Coronary artery (tissue), 2 donors: ENCODE measurements at regions not wholly inside any gene's neighbourhood (a gene's known extent, or its start where the extent isn't known, plus 50 kb on each side); places are given as distances from the start of the nearest gene placed in this dataset.

ENCODE experiments used
- DNase-seq: peaks from one replicate; pipeline ENCODE4 v3.0.0-alpha.2; 2017; ENCODE audit warnings: low spot score
- H3K27ac ChIP-seq, 2 donors: fragments of 200-600 bp; sonication (generic); one replicate each; pipeline ENCODE4 v1.5.1; 2016 to 2019
- H3K4me3 ChIP-seq: fragments of 200-600 bp; sonication (generic); 2 replicates; pipeline ENCODE4 v1.5.1; 2016; ENCODE audit warnings: mild to moderate bottlenecking, moderate library complexity
- TF ChIP-seq, protein P1 (sequence below): fragments of 200-600 bp; sonication (generic); IDR thresholded peaks from one replicate; pipeline ENCODE4 v1.5.1; 2019; ENCODE audit warnings: antibody characterized with exemption

GRCh38 chr10:21030091-21030490 is 133.0 kb upstream of the NEBL start:
- no peak for DNase-seq
- TF ChIP-seq, protein P1, sequence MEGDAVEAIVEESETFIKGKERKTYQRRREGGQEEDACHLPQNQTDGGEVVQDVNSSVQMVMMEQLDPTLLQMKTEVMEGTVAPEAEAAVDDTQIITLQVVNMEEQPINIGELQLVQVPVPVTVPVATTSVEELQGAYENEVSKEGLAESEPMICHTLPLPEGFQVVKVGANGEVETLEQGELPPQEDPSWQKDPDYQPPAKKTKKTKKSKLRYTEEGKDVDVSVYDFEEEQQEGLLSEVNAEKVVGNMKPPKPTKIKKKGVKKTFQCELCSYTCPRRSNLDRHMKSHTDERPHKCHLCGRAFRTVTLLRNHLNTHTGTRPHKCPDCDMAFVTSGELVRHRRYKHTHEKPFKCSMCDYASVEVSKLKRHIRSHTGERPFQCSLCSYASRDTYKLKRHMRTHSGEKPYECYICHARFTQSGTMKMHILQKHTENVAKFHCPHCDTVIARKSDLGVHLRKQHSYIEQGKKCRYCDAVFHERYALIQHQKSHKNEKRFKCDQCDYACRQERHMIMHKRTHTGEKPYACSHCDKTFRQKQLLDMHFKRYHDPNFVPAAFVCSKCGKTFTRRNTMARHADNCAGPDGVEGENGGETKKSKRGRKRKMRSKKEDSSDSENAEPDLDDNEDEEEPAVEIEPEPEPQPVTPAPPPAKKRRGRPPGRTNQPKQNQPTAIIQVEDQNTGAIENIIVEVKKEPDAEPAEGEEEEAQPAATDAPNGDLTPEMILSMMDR: no peak
- no peak overlapping the region for H3K27ac ChIP-seq
- no peak overlapping the region for H3K4me3 ChIP-seq

- TF ChIP-seq, protein P1: no peak
- no peak overlapping the region for H3K4me3 ChIP-seq
- H3K27ac ChIP-seq: no peak overlapping the region
- DNase-seq: no peak
Observed at GRCh38 chr10:21022821-21023220, 125.7 kb upstream of the NEBL start.

- DNase-seq: no peak
- no peak overlapping the region for H3K27ac ChIP-seq
- H3K4me3 ChIP-seq: no peak overlapping the region
- TF ChIP-seq, protein P1: no peak
Observed at GRCh38 chr10:21021843-21022594, 124.9 kb upstream of the NEBL start.

DNA sequence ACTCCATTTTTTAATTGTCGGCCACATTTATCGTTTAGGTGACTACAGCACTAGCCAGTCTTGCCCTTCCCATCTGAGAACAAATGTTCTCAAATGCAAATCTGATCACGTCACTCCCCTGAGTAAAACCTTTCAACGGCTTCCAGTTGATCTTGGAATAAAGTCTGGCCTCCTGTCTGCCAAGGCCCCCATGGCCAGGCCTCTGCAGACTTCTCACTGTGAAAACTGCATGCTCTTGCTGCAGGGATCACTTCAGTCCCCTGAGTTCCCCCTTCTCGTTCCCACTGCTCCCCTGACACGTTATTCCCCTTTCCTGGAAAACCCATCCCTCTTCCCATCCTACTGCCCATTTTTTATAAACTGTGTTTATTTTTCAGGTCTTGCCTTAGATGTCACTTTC is 124.1 kb upstream of the NEBL start:
- TF ChIP-seq, protein P1: no peak
- no peak for DNase-seq
- no peak overlapping the region for H3K4me3 ChIP-seq

GRCh38 chr10:21020545-21020944 is 123.4 kb upstream of the NEBL start:
- Histone ChIP-seq H3K27ac (no peak overlapping the region), H3K4me3 (no peak overlapping the region)
- DNase-seq: no peak
- TF ChIP-seq, protein P1: no peak

More for the DNA sequence above, 124.1 kb upstream of the NEBL start:
- no peak overlapping the region for H3K27ac ChIP-seq

DNA sequence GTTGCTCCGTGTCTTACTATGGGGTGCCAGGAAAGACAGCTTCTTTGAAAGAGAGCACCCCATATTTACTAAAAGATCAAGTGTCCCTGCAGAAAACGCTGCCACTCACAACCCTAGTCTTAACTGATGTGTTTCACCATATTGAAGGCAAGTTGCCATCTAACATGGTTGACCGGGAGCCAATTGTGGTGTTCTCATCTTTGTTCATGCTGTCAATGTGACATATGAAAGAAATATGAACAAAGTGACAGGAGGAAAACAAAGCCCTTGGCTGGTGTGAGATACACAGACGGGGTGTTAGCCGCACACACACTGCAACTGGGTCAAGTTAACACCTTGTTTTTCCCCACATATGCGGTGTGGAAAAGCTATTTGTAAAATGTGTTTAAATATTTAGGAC is 122.3 kb upstream of the NEBL start:
- no peak for DNase-seq
- TF ChIP-seq, protein P1: no peak
- Histone ChIP-seq H3K4me3 (no peak overlapping the region), H3K27ac (no peak overlapping the region)

GRCh38 chr10:21015851-21016250 is 118.7 kb upstream of the NEBL start:
- Histone ChIP-seq H3K27ac (no peak overlapping the region), H3K4me3 (no peak overlapping the region)
- TF ChIP-seq, protein P1: no peak
- no peak for DNase-seq
